SK-N-SH treated with all-trans-retinoic acid at 6 μM for 48 hours (cell line): ENCODE measurements at regions not wholly inside any gene's neighbourhood (a gene's known extent, or its start where the extent isn't known, plus 50 kb on each side); places are given as distances from the start of the nearest gene placed in this dataset.

Experiments used
- ATAC-seq: fragments of 200-7000 bp; cut with Tn5 transposase; 3 replicates; pipeline ENCODE4 v1.9.1; 2020; ENCODE audit warnings: mild to moderate bottlenecking, moderate library complexity
- ARNTL ChIP-seq: fragments of 450-650 bp; formaldehyde crosslinking; IDR thresholded peaks from 2 replicates; pipeline ENCODE4 v1.5.0; 2020; ENCODE audit warnings: low read depth, mild to moderate bottlenecking, moderate library complexity, borderline replicate concordance
- BACH2 ChIP-seq: fragments of 250-450 bp; sonication (Bioruptor Pico); IDR thresholded peaks from 2 replicates; pipeline ENCODE4 v1.9.0; 2021; ENCODE audit warnings: mild to moderate bottlenecking, borderline replicate concordance
- CSDC2 ChIP-seq: fragments of 250-450 bp; sonication (Bioruptor Pico); IDR thresholded peaks from 2 replicates; pipeline ENCODE4 v1.5.0; 2020; ENCODE audit warnings: mild to moderate bottlenecking, moderate library complexity
- ESRRG ChIP-seq: fragments of 250-450 bp; sonication (Bioruptor Pico); IDR thresholded peaks from 2 replicates; pipeline ENCODE4 v1.6.1; 2021; ENCODE audit warnings: mild to moderate bottlenecking
- GLIS3 ChIP-seq: fragments of 250-450 bp; sonication (Bioruptor Pico); IDR thresholded peaks from 2 replicates; pipeline ENCODE4 v1.5.0; 2020; ENCODE audit warnings: mild to moderate bottlenecking, moderate library complexity
- ISL1 ChIP-seq: fragments of 250-450 bp; sonication (Bioruptor Pico); IDR thresholded peaks from 2 replicates; pipeline ENCODE4 v2.1.2; 2022; ENCODE audit warnings: mild to moderate bottlenecking, moderate library complexity
- OSR1 ChIP-seq: fragments of 250-450 bp; sonication (Bioruptor Pico); IDR thresholded peaks from 2 replicates; pipeline ENCODE4 v1.8.0; 2022; ENCODE audit warnings: moderate library complexity, mild to moderate bottlenecking, inconsistent platforms
- PPARA ChIP-seq: fragments of 250-450 bp; sonication (Bioruptor Pico); IDR thresholded peaks from 2 replicates; pipeline ENCODE4 v1.5.0; 2020; ENCODE audit warnings: mild to moderate bottlenecking, borderline replicate concordance
- RARB ChIP-seq: fragments of 250-450 bp; sonication (Bioruptor Pico); IDR thresholded peaks from 2 replicates; pipeline ENCODE4 v1.8.0; 2021; ENCODE audit warnings: mild to moderate bottlenecking, moderate library complexity
- SNAI2 ChIP-seq: fragments of 250-450 bp; sonication (Bioruptor Pico); IDR thresholded peaks from 2 replicates; pipeline ENCODE4 v1.5.0; 2020; ENCODE audit warnings: mild to moderate bottlenecking, moderate library complexity
- TCF4 ChIP-seq: fragments of 250-450 bp; sonication (Bioruptor Pico); IDR thresholded peaks from 2 replicates; pipeline ENCODE4 v1.8.0; 2021; ENCODE audit warnings: mild to moderate bottlenecking, moderate library complexity, borderline replicate concordance
- ZC3H10 ChIP-seq: fragments of 250-450 bp; sonication (Bioruptor Pico); IDR thresholded peaks from 2 replicates; pipeline ENCODE4 v1.5.1; 2021; ENCODE audit warnings: mild to moderate bottlenecking, moderate library complexity
- ZFP3 ChIP-seq: fragments of 250-450 bp; sonication (Bioruptor Pico); IDR thresholded peaks from 2 replicates; pipeline ENCODE4 v1.5.0; 2020; ENCODE audit warnings: mild to moderate bottlenecking, moderate library complexity
- ZFP30 ChIP-seq: fragments of 450-650 bp; formaldehyde crosslinking; IDR thresholded peaks from 2 replicates; pipeline ENCODE4 v1.5.0; 2022; ENCODE audit warnings: mild to moderate bottlenecking, moderate library complexity
- ZNF70 ChIP-seq: fragments of 450-650 bp; formaldehyde crosslinking; IDR thresholded peaks from 2 replicates; pipeline ENCODE4 v1.5.0; 2020; ENCODE audit warnings: mild to moderate bottlenecking, moderate library complexity
- ZNF8 ChIP-seq: fragments of 450-650 bp; formaldehyde crosslinking; IDR thresholded peaks from 2 replicates; pipeline ENCODE4 v1.5.0; 2020; ENCODE audit warnings: mild to moderate bottlenecking, moderate library complexity
- TF ChIP-seq, protein P1 (sequence below): fragments of 250-450 bp; sonication (Bioruptor Pico); IDR thresholded peaks from 2 replicates; pipeline ENCODE4 v1.8.0; 2020; ENCODE audit warnings: mild to moderate bottlenecking, moderate library complexity, borderline replicate concordance
- TF ChIP-seq, protein P2 (sequence below): fragments of 250-450 bp; sonication (Bioruptor Pico); IDR thresholded peaks from 2 replicates; pipeline ENCODE4 v1.5.1; 2021; ENCODE audit warnings: mild to moderate bottlenecking, moderate library complexity
- TF ChIP-seq, protein P3 (sequence below): fragments of 250-450 bp; sonication (Bioruptor Pico); IDR thresholded peaks from 2 replicates; pipeline ENCODE4 v1.5.1; 2020; ENCODE audit warnings: low read depth, mild to moderate bottlenecking, moderate library complexity

DNA sequence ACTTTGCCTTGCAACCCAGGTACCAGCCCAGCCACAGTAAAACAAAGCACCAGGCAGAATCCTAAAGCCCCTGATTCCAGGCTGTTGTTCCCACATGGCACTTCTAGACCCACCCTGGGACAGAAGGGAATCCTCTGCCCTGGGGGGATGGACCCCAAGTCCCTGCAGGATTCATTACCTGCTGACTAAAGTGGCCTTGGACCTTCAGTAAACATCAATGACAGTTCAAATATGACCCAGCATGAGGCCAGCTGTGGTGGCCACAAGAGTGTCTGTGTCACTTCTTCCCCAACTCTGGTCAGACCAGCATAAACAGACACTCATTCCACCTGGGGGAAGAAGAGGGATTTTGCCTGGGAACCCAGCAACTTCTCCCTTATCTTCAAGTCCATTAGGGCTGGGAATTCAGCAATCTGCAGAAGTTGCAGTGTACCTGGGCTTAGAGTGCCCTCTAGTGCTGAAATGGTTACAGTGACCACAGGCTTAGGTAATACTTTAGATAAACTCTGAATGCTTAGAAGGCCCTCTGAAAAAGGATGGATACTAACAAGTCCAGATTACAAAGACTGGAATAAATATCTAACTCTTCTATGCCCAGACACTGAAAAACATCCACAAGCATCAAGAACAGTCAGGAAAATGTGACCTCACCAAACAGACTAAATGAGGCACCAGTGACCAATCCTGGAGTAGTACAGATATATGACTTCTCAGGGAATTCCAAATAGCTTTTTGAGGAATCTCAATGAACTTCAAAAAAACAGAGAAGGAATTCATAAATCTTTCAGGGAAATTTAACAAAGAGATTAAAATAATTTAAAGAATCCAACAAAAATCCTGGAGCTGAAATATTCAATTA lies 108.5 kb upstream of the TMEM168 start:
- TF ChIP-seq ARNTL (CRISPR knock-in tag) (no peak), PPARA (CRISPR knock-in tag) (no peak), GLIS3 (CRISPR knock-in tag) (no peak), BACH2 (CRISPR knock-in tag) (no peak), RARB (CRISPR knock-in tag) (no peak), ZNF8 (no peak), TCF4 (CRISPR knock-in tag) (no peak), ZC3H10 (CRISPR knock-in tag) (no peak), ZFP30 (no peak), ISL1 (CRISPR knock-in tag) (no peak), ZFP3 (CRISPR knock-in tag) (no peak), CSDC2 (CRISPR knock-in tag) (no peak)
- TF ChIP-seq, protein P1, sequence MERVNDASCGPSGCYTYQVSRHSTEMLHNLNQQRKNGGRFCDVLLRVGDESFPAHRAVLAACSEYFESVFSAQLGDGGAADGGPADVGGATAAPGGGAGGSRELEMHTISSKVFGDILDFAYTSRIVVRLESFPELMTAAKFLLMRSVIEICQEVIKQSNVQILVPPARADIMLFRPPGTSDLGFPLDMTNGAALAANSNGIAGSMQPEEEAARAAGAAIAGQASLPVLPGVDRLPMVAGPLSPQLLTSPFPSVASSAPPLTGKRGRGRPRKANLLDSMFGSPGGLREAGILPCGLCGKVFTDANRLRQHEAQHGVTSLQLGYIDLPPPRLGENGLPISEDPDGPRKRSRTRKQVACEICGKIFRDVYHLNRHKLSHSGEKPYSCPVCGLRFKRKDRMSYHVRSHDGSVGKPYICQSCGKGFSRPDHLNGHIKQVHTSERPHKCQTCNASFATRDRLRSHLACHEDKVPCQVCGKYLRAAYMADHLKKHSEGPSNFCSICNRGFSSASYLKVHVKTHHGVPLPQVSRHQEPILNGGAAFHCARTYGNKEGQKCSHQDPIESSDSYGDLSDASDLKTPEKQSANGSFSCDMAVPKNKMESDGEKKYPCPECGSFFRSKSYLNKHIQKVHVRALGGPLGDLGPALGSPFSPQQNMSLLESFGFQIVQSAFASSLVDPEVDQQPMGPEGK (CRISPR knock-in tag): no peak
- TF ChIP-seq, protein P2, sequence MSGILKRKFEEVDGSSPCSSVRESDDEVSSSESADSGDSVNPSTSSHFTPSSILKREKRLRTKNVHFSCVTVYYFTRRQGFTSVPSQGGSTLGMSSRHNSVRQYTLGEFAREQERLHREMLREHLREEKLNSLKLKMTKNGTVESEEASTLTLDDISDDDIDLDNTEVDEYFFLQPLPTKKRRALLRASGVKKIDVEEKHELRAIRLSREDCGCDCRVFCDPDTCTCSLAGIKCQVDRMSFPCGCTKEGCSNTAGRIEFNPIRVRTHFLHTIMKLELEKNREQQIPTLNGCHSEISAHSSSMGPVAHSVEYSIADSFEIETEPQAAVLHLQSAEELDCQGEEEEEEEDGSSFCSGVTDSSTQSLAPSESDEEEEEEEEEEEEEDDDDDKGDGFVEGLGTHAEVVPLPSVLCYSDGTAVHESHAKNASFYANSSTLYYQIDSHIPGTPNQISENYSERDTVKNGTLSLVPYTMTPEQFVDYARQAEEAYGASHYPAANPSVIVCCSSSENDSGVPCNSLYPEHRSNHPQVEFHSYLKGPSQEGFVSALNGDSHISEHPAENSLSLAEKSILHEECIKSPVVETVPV: no peak
- ATAC-seq: peak; percentile 98

DNA sequence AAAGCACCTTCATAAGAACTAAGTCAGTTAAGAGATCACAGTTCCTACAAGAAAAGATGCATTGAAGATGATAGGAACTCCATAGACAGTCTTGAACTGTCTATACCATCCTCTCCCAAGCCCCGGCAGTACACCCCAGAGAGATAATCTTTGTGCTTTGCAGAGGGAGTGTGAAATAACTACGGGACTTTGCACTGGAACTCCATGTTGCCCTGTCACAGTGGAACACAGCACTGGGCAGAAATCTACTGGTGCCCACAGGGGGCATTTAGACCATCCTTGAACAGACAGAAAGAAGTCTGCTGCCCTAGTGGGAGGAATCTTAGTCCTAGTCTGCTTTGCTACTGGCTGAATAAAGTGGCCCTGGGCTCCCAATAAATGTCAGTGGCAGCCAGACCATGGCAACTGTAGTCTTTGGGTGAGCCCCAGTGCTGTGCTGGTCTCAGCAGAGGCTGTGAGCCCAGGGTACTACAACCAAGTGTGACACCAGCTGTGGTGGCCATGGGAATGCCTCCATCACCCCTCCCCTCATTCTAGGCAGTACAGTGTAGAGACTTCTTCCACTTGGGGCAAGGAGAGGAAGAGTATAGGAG lies 107.7 kb upstream of the TMEM168 start:
- peak; percentile 26 for ATAC-seq
- TF ChIP-seq ZC3H10 (CRISPR knock-in tag): no peak
- TF ChIP-seq ZFP3 (CRISPR knock-in tag): no peak
- no peak for TF ChIP-seq GLIS3 (CRISPR knock-in tag)
- no peak for TF ChIP-seq PPARA (CRISPR knock-in tag)
- TF ChIP-seq OSR1 (CRISPR knock-in tag): no peak
- TF ChIP-seq, protein P3, sequence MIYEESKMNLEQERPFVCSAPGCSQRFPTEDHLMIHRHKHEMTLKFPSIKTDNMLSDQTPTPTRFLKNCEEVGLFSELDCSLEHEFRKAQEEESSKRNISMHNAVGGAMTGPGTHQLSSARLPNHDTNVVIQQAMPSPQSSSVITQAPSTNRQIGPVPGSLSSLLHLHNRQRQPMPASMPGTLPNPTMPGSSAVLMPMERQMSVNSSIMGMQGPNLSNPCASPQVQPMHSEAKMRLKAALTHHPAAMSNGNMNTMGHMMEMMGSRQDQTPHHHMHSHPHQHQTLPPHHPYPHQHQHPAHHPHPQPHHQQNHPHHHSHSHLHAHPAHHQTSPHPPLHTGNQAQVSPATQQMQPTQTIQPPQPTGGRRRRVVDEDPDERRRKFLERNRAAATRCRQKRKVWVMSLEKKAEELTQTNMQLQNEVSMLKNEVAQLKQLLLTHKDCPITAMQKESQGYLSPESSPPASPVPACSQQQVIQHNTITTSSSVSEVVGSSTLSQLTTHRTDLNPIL (CRISPR knock-in tag): no peak
- no peak for TF ChIP-seq ZFP30
- TF ChIP-seq ZNF8: no peak
- TF ChIP-seq ARNTL (CRISPR knock-in tag): no peak
- TF ChIP-seq TCF4 (CRISPR knock-in tag): no peak
- TF ChIP-seq, protein P2: no peak
- TF ChIP-seq, all 23 proteins: peak for 0

DNA sequence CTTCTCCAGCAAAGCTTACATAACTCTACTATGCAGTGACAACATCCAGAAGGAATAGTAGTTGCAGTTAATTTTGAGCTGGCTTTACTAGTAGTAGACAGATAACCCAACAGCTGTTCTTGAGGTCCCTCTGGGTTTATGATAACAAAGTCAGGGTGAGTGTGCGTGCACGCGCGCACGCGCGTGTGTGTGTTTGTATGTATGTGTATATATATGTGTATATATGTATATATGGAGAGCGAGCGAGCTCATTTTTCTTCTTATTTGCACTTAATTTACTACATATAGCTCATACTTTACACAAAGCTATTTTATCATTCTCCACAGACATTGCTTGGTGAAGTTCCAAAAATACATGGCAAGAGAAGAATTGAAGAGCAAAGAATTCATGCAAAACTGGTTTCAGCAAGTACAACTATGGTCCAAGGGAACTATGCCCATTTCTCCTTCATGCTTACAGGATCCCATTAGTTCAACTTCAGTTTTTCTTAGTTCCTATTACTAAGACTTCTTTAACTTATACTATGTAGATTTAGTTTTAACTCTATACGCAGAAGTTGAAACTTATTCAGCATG lies 105.9 kb upstream of the TMEM168 start:
- no peak for ATAC-seq
- TF ChIP-seq ESRRG: no peak
- TF ChIP-seq, protein P1 (CRISPR knock-in tag): no peak
- TF ChIP-seq, protein P2: no peak
- TF ChIP-seq SNAI2 (CRISPR knock-in tag): no peak
- no peak for TF ChIP-seq ZNF70 (CRISPR knock-in tag)
